H1 (cell line): ENCODE measurements at regions not wholly inside any gene's neighbourhood (a gene's known extent, or its start where the extent isn't known, plus 50 kb on each side); places are given as distances from the start of the nearest gene placed in this dataset.

Source experiments
- CTCF ChIA-PET: fragments of 300-600 bp; sonication (Branson Sonifier 250); formaldehyde crosslinking; loops from one replicate; lab custom pipeline; 2021; ENCODE audit not compliant: partially characterized antibody; lab: Charles Lee
- POLR2A ChIA-PET: fragments of 300-600 bp; sonication (Branson Sonifier 250); formaldehyde crosslinking; loops from one replicate; lab custom pipeline; 2021; ENCODE audit warnings: inconsistent platforms; ENCODE audit not compliant: partially characterized antibody; lab: Charles Lee
- DNase-seq, 2 experiments: peaks; one replicate each; pipeline versions ENCODE4 v3.0.0 to v3.0.0-alpha.2; 2010 to 2022; ENCODE audit warnings: low spot score in 2 of 2, low read depth in 1 of 2, mixed read lengths in 1 of 2
- FAIRE-seq: peaks from 2 replicates; lab custom pipeline; 2011; peaks lifted over from hg19 to GRCh38; lab: Jason Lieb, UNC
- H2AFZ ChIP-seq: 2 replicates; pipeline ENCODE4 v1.8.1; 2012; ENCODE audit warnings: low read length, inconsistent platforms
- H2AK5ac ChIP-seq: 2 replicates; pipeline ENCODE4 v1.6.1; 2013; ENCODE audit warnings: low read depth, low read length
- H2BK120ac ChIP-seq: replicated peaks from 2 replicates; pipeline ENCODE3; 2013; ENCODE audit warnings: low read depth, low read length, inconsistent platforms
- H2BK12ac ChIP-seq: 2 replicates; pipeline ENCODE4 v1.6.1; 2013; ENCODE audit warnings: low read depth, low read length
- H2BK15ac ChIP-seq: 2 replicates; pipeline ENCODE4 v1.6.1; 2013; ENCODE audit warnings: low read length
- H2BK20ac ChIP-seq: 2 replicates; pipeline ENCODE4 v1.6.1; 2013; ENCODE audit warnings: low read length
- H2BK5ac ChIP-seq: 2 replicates; pipeline ENCODE4 v1.6.1; 2013; ENCODE audit warnings: low read depth, low read length
- H3K14ac ChIP-seq: 2 replicates; pipeline ENCODE4 v1.6.1; 2013; ENCODE audit warnings: inconsistent platforms; ENCODE audit not compliant: insufficient read length
- H3K18ac ChIP-seq: 2 replicates; pipeline ENCODE4 v1.6.1; 2013; ENCODE audit warnings: low read length; ENCODE audit errors: extremely low read depth
- H3K23ac ChIP-seq: 2 replicates; pipeline ENCODE4 v1.6.1; 2013; ENCODE audit warnings: inconsistent platforms; ENCODE audit not compliant: insufficient read length
- H3K23me2 ChIP-seq: 2 replicates; pipeline ENCODE4 v1.6.1; 2013; ENCODE audit warnings: low read depth, low read length
- H3K27ac ChIP-seq: 2 replicates; pipeline ENCODE4 v1.6.1; 2011; ENCODE audit warnings: low read depth, low read length, inconsistent platforms
- H3K27me3 ChIP-seq, 4 experiments: replicated peaks in 1 of 4; 1 replicate in 1 of 4; 2 replicates in 3 of 4; pipeline versions ENCODE4 v1.6.1 to v1.8.1; 2011 to 2013; ENCODE audit warnings: low read length in 3 of 4, mild to moderate bottlenecking in 3 of 4, inconsistent platforms in 2 of 4, mixed read lengths in 2 of 4, moderate library complexity in 1 of 4; ENCODE audit not compliant: control insufficient read depth in 3 of 4, insufficient read depth in 3 of 4; ENCODE audit errors: extremely low read depth in 1 of 4
- H3K36me3 ChIP-seq, 4 experiments: 2 replicates each; pipeline versions ENCODE4 v1.6.1 to v1.8.1; 2011 to 2013; ENCODE audit warnings: mild to moderate bottlenecking in 4 of 4, low read length in 3 of 4, moderate library complexity in 2 of 4, control low read depth in 1 of 4, inconsistent platforms in 1 of 4; ENCODE audit not compliant: insufficient read depth in 4 of 4, control insufficient read depth in 2 of 4
- H3K4ac ChIP-seq: replicated peaks from 2 replicates; pipeline ENCODE3; 2013; ENCODE audit warnings: low read length, low read depth, mixed read lengths, inconsistent platforms; ENCODE audit not compliant: insufficient read length
- H3K4me1 ChIP-seq, 4 experiments: replicated peaks in 1 of 4; 1 replicate in 1 of 4; 2 replicates in 3 of 4; pipeline versions ENCODE4 v1.6.1 to v1.8.1; 2011 to 2013; ENCODE audit warnings: low read length in 3 of 4, inconsistent platforms in 2 of 4, mixed read lengths in 1 of 4; ENCODE audit not compliant: insufficient read depth in 4 of 4, control insufficient read depth in 3 of 4
- H3K4me2 ChIP-seq, 2 experiments: 2 replicates each; pipeline versions ENCODE4 v1.6.1 to v1.8.1; 2011 to 2013; ENCODE audit warnings: low read depth in 2 of 2, low read length in 2 of 2, control low read depth in 1 of 2, inconsistent platforms in 1 of 2, mild to moderate bottlenecking in 1 of 2; ENCODE audit not compliant: insufficient read depth in 1 of 2
- H3K4me3 ChIP-seq, 4 experiments: fragments of 200-600, 300-600 bp in 1 of 4; sonication (generic), shearing (Covaris generic), sonication (Bioruptor Twin) in 1 of 4; 2 replicates each; pipeline versions ENCODE4 v1.5.1 to v1.8.1; 2011 to 2016; ENCODE audit warnings: low read length in 4 of 4, low read depth in 3 of 4, control low read depth in 2 of 4, inconsistent platforms in 2 of 4, mild to moderate bottlenecking in 2 of 4, mixed read lengths in 1 of 4, moderate library complexity in 1 of 4; ENCODE audit not compliant: insufficient read depth in 2 of 4; ENCODE audit errors: extremely low read depth in 1 of 4
- H3K56ac ChIP-seq: replicated peaks from 2 replicates; pipeline ENCODE3; 2013; ENCODE audit warnings: low read depth, mild to moderate bottlenecking, mixed read lengths, low read length, inconsistent platforms; ENCODE audit not compliant: insufficient read length
- H3K79me1 ChIP-seq: 2 replicates; pipeline ENCODE4 v1.6.1; 2013; ENCODE audit warnings: low read depth, low read length, control low read depth
- H3K79me2 ChIP-seq, 2 experiments: 2 replicates each; pipeline versions ENCODE4 v1.6.1 to v1.8.1; 2012 to 2013; ENCODE audit warnings: low read length in 2 of 2, mild to moderate bottlenecking in 2 of 2, inconsistent platforms in 1 of 2; ENCODE audit not compliant: insufficient read depth in 2 of 2, control insufficient read depth in 1 of 2
- H3K9ac ChIP-seq, 4 experiments: replicated peaks in 1 of 4; 1 replicate in 1 of 4; 2 replicates in 3 of 4; pipeline versions ENCODE4 v1.6.1 to v1.8.1; 2011 to 2013; ENCODE audit warnings: low read depth in 3 of 4, low read length in 3 of 4, control low read depth in 2 of 4, mild to moderate bottlenecking in 2 of 4, moderate library complexity in 2 of 4, inconsistent platforms in 1 of 4; ENCODE audit errors: extremely low read depth in 1 of 4
- H3K9me3 ChIP-seq, 2 experiments: 2 replicates each; pipeline versions ENCODE4 v1.6.1 to v1.8.1; 2012 to 2013; ENCODE audit warnings: mild to moderate bottlenecking in 2 of 2, moderate library complexity in 2 of 2, control low read depth in 1 of 2, inconsistent platforms in 1 of 2, low read depth in 1 of 2, low read length in 1 of 2, mixed read lengths in 1 of 2; ENCODE audit not compliant: insufficient read depth in 2 of 2
- H4K20me1 ChIP-seq, 2 experiments: replicated peaks in 1 of 2; 2 replicates each; pipeline versions ENCODE3 to v1.8.1; 2011 to 2013; ENCODE audit warnings: inconsistent platforms in 2 of 2, low read length in 2 of 2, mild to moderate bottlenecking in 1 of 2; ENCODE audit not compliant: insufficient read depth in 2 of 2, control insufficient read depth in 1 of 2
- H4K5ac ChIP-seq: 2 replicates; pipeline ENCODE4 v1.6.1; 2013; ENCODE audit warnings: low read length, low read depth, mixed read lengths, inconsistent platforms; ENCODE audit not compliant: insufficient read length
- H4K8ac ChIP-seq: 2 replicates; pipeline ENCODE4 v1.8.0; 2013; ENCODE audit warnings: mild to moderate bottlenecking, moderate library complexity, low read length, inconsistent platforms; ENCODE audit not compliant: insufficient read depth; ENCODE audit errors: extremely low read depth
- H4K91ac ChIP-seq: replicated peaks from 2 replicates; pipeline ENCODE3; 2013; ENCODE audit warnings: low read length, mixed read lengths, inconsistent platforms; ENCODE audit not compliant: insufficient read length
- BRCA1 ChIP-seq: IDR thresholded peaks from 2 replicates; pipeline ENCODE4 v1.6.1; 2012; ENCODE audit warnings: low read depth, low read length, improper control_type of control experiment
- CBX5 ChIP-seq: fragments of 300-800, 300-1000 bp; sonication (generic); IDR thresholded peaks from 2 replicates; pipeline ENCODE4 v1.7.1; 2016; ENCODE audit warnings: antibody characterized with exemption, low read length, low read depth
- CBX8 ChIP-seq: fragments of 300-800, 300-1000 bp; sonication (generic); IDR thresholded peaks from 2 replicates; pipeline ENCODE4 v1.7.1; 2016; ENCODE audit warnings: low read depth, low read length, borderline replicate concordance
- CTBP2 ChIP-seq: IDR thresholded peaks from 2 replicates; pipeline ENCODE4 v1.7.0; 2011; ENCODE audit warnings: borderline replicate concordance, mild to moderate bottlenecking, moderate library complexity, mixed read lengths, low read length; ENCODE audit not compliant: insufficient read depth, insufficient read length
- EGR1 ChIP-seq: IDR thresholded peaks from 2 replicates; pipeline ENCODE4 v1.6.1; 2011; ENCODE audit warnings: low read depth, low read length, borderline replicate concordance
- EZH2 ChIP-seq: fragments of 200-600 bp; sonication (generic); IDR thresholded peaks from 2 replicates; pipeline ENCODE4 v1.7.1; 2012; ENCODE audit warnings: low read depth, mild to moderate bottlenecking, moderate library complexity, low read length, inconsistent platforms; ENCODE audit not compliant: severe bottlenecking
- JUN ChIP-seq: IDR thresholded peaks from 2 replicates; pipeline ENCODE4 v1.6.1; 2011; ENCODE audit warnings: low read depth, mild to moderate bottlenecking, improper control_type of control experiment, low read length
- KDM4A ChIP-seq: IDR thresholded peaks from one replicate; pipeline ENCODE4 v1.7.1; 2012; ENCODE audit warnings: low read depth, mild to moderate bottlenecking, moderate library complexity, low read length, inconsistent platforms; ENCODE audit not compliant: severe bottlenecking
- POU5F1 ChIP-seq: IDR thresholded peaks from 2 replicates; pipeline ENCODE4 v1.6.1; 2011; ENCODE audit warnings: low read depth, mild to moderate bottlenecking, low read length, moderate library complexity
- RXRA ChIP-seq: IDR thresholded peaks from 2 replicates; pipeline ENCODE4 v1.6.1; 2011; ENCODE audit warnings: low read depth, mild to moderate bottlenecking, low read length, moderate library complexity; ENCODE audit not compliant: insufficient read depth
- SIN3A ChIP-seq, 2 experiments: IDR thresholded peaks in 1 of 2; conservative IDR thresholded peaks in 1 of 2; 2 replicates each; pipeline ENCODE4 v1.6.1; 2011 to 2012; ENCODE audit warnings: low read length in 2 of 2, improper control_type of control experiment in 1 of 2, low read depth in 1 of 2, mild to moderate bottlenecking in 1 of 2
- SIRT6 ChIP-seq: IDR thresholded peaks from one replicate; pipeline ENCODE4 v1.7.1; 2012; ENCODE audit warnings: low read length, inconsistent platforms
- SIX5 ChIP-seq: IDR thresholded peaks from 2 replicates; pipeline ENCODE4 v1.6.1; 2011; ENCODE audit warnings: mild to moderate bottlenecking, low read depth, low read length
- SP1 ChIP-seq: IDR thresholded peaks from 2 replicates; pipeline ENCODE4 v1.6.1; 2011; ENCODE audit warnings: low read depth, low read length
- SP2 ChIP-seq: IDR thresholded peaks from 2 replicates; pipeline ENCODE4 v1.6.1; 2012; ENCODE audit warnings: mild to moderate bottlenecking, low read length, inconsistent platforms
- SP4 ChIP-seq: IDR thresholded peaks from 2 replicates; pipeline ENCODE4 v1.6.1; 2012; ENCODE audit warnings: low read length, inconsistent platforms
- WGBS, 2 experiments: shearing (Covaris generic) in 1 of 2; methylation state at CpG; one replicate each; pipeline versions ENCODE4 v1.1.6 to v1.1.7; 2013 to 2015; ENCODE audit warnings: low lambda C conversion rate in 2 of 2, mixed read lengths in 2 of 2, inconsistent platforms in 1 of 2, low coverage in 1 of 2, missing lambda C conversion rate in 1 of 2; ENCODE audit not compliant: insufficient replicate concordance in 2 of 2, insufficient coverage in 1 of 2, insufficient read length in 1 of 2; ENCODE audit errors: extremely low coverage in 1 of 2, missing lambda C conversion rate in 1 of 2; 5-methylcytosine and 5-hydroxymethylcytosine counted together

GRCh38 chr2:137770166-137770565, 194.1 kb upstream of the HNMT start:
- Histone ChIP-seq H4K5ac (no peak overlapping the region), H3K27ac (no peak overlapping the region), H3K79me1 (no peaks in the 10 kb centered on the region), H3K23me2 (no peaks in the 10 kb centered on the region), H3K56ac (no peak overlapping the region), H3K27me3 (no peaks in the 10 kb centered on the region), H2BK12ac (no peak overlapping the region), H4K91ac (no peak overlapping the region), H3K14ac (no peak overlapping the region), H3K4me2 (no peak overlapping the region), H3K4me1 (peaks cover 0 to 4% (median 1%) of the 10 kb centered on the region in 4 experiments; a peak in 4 of 7 replicates), H2BK15ac (no peak overlapping the region), H2AFZ (peak overlapping the region; percentile 60; the same call in 1 of the 2 replicates), H3K9ac (no peak overlapping the region), H2BK120ac (no peak overlapping the region), H3K4ac (no peak overlapping the region), H3K36me3 (no peaks in the 10 kb centered on the region), H3K4me3 (no peak overlapping the region), H3K23ac (no peak overlapping the region), H3K18ac (no peak overlapping the region), H2BK20ac (no peak overlapping the region), H3K9me3 (no peaks in the 10 kb centered on the region), H4K20me1 (no peaks in the 10 kb centered on the region), H3K79me2 (no peaks in the 10 kb centered on the region), H2BK5ac (no peak overlapping the region), H2AK5ac (no peak overlapping the region), H4K8ac (no peak overlapping the region)
- POLR2A ChIA-PET, result no interaction called here
- no peak for DNase-seq
- CTCF ChIA-PET, result interaction anchor here (0.7 to 1.3 kb wide), 2 partner anchors 16 to 69 kb away, joined by 3 read pairs; no protein-coding TSS in a partner anchor
- WGBS, 2 experiments, result 100% methylated on average over 1 of the region's 1 CpG; no CpG with 5 or more reads in 1 of the 2 experiments
- no peak for FAIRE-seq
- no peak for TF ChIP-seq SIN3A (conservative IDR thresholded peaks at IDR 0.05 in 1 of 2, IDR thresholded peaks at IDR 0.05 in 1 of 2; ENCODE audit: low read depth in 1 of 2, low read length in 2 of 2)
- no peak for TF ChIP-seq SP4
- TF ChIP-seq EGR1, result no peak
- no peak for TF ChIP-seq CBX5
- TF ChIP-seq SIX5, result no peak
- TF ChIP-seq RXRA, result no peak
- TF ChIP-seq BRCA1, result no peak
- no peak for TF ChIP-seq JUN
- no peak for TF ChIP-seq CTBP2
- TF ChIP-seq EZH2, result no peak
- no peak for TF ChIP-seq SP1
- no peak for TF ChIP-seq CBX8
- no peak for TF ChIP-seq POU5F1
- no peak for TF ChIP-seq KDM4A
- TF ChIP-seq SIRT6, result no peak
- TF ChIP-seq SP2, result no peak
